Endothelial cell of umbilical vein (primary cell): ENCODE measurements at regions not wholly inside any gene's neighbourhood (a gene's known extent, or its start where the extent isn't known, plus 50 kb on each side); places are given as distances from the start of the nearest gene placed in this dataset.

Experiments
- BruUV-seq: library from RNA; stranded (reverse); fragments of 400-500 nt; replicated peaks from 2 replicates; lab custom pipeline; 2021; lab: Mats Ljungman, UMichigan
- CTCF ChIA-PET: fragments of 300-600, 350-600 bp; sonication (Branson Sonifier 250); formaldehyde crosslinking; loops from one replicate; lab custom pipeline; 2021; ENCODE audit warnings: antibody characterized with exemption, inconsistent platforms; lab: Charles Lee
- POLR2A ChIA-PET: fragments of 300-600, 350-600 bp; sonication (Branson Sonifier 250); formaldehyde crosslinking; loops from one replicate; lab custom pipeline; 2021; ENCODE audit warnings: antibody characterized with exemption, inconsistent platforms; lab: Charles Lee
- DNase-seq: peaks from one replicate; pipeline ENCODE4 v3.0.0-alpha.2; 2011; ENCODE audit warnings: low read depth, low spot score
- FAIRE-seq: peaks from 2 replicates; lab custom pipeline; 2011; peaks lifted over from hg19 to GRCh38; lab: Jason Lieb, UNC
- H2AFZ ChIP-seq: 2 replicates; pipeline ENCODE4 v1.6.0; 2012; ENCODE audit warnings: low read depth, low read length, control low read depth, inconsistent platforms
- H3K27ac ChIP-seq: 2 replicates; pipeline ENCODE4 v1.5.1; 2011; ENCODE audit warnings: low read depth, mild to moderate bottlenecking, control low read depth, low read length, moderate library complexity; ENCODE audit not compliant: insufficient read depth
- H3K27me3 ChIP-seq, 2 experiments: 2 replicates each; pipeline versions ENCODE4 v1.6.0 to v1.6.1; 2011; ENCODE audit warnings: low read length in 2 of 2, mixed read lengths in 1 of 2; ENCODE audit not compliant: control insufficient read depth in 2 of 2, insufficient read depth in 2 of 2
- H3K36me3 ChIP-seq, 2 experiments: 2 replicates in 1 of 2; 3 replicates in 1 of 2; pipeline ENCODE4 v1.5.1; 2011; ENCODE audit warnings: low read length in 2 of 2, mild to moderate bottlenecking in 1 of 2, moderate library complexity in 1 of 2; ENCODE audit not compliant: control insufficient read depth in 2 of 2, insufficient read depth in 2 of 2; ENCODE audit errors: extremely low read depth in 1 of 2
- H3K4me1 ChIP-seq: 3 replicates; pipeline ENCODE4 v1.5.1; 2011; ENCODE audit warnings: mild to moderate bottlenecking, low read length; ENCODE audit not compliant: control insufficient read depth, insufficient read depth; ENCODE audit errors: extremely low read depth
- H3K4me2 ChIP-seq: 2 replicates; pipeline ENCODE4 v1.6.1; 2011; ENCODE audit warnings: low read length, control low read depth, mixed read lengths; ENCODE audit not compliant: insufficient read depth
- H3K4me3 ChIP-seq, 3 experiments: fragments of 200-600 bp in 1 of 3; sonication (generic), shearing (Covaris generic) in 1 of 3; replicated peaks in 1 of 3; 2 replicates each; pipeline ENCODE4 v1.5.1; 2011 to 2016; ENCODE audit warnings: control low read depth in 3 of 3, low read length in 3 of 3, mild to moderate bottlenecking in 2 of 3, inconsistent platforms in 1 of 3, low read depth in 1 of 3, moderate library complexity in 1 of 3; ENCODE audit not compliant: insufficient read depth in 1 of 3
- H3K79me2 ChIP-seq: 2 replicates; pipeline ENCODE4 v1.6.0; 2012; ENCODE audit warnings: low read length, inconsistent platforms; ENCODE audit not compliant: control insufficient read depth, insufficient read depth
- H3K9ac ChIP-seq: replicated peaks from 2 replicates; pipeline ENCODE3; 2011; ENCODE audit warnings: low read length, control low read depth; ENCODE audit not compliant: insufficient read depth; ENCODE audit errors: extremely low read depth
- H3K9me1 ChIP-seq: replicated peaks from 3 replicates; pipeline ENCODE4 v1.6.0; 2011; ENCODE audit warnings: mild to moderate bottlenecking, low read length; ENCODE audit not compliant: control insufficient read depth, insufficient read depth; ENCODE audit errors: extremely low read depth
- H3K9me3 ChIP-seq: replicated peaks from 2 replicates; pipeline ENCODE4 v1.5.1; 2012; ENCODE audit warnings: low read length, inconsistent platforms; ENCODE audit not compliant: control insufficient read depth, insufficient read depth
- H4K20me1 ChIP-seq: replicated peaks from 2 replicates; pipeline ENCODE3; 2011; ENCODE audit warnings: mild to moderate bottlenecking, low read length; ENCODE audit not compliant: control insufficient read depth, insufficient read depth; ENCODE audit errors: extremely low read depth
- EZH2 ChIP-seq: IDR thresholded peaks from 2 replicates; pipeline ENCODE4 v1.6.1; 2012; ENCODE audit warnings: borderline replicate concordance, low read depth, mild to moderate bottlenecking, moderate library complexity, low read length, inconsistent platforms; ENCODE audit not compliant: severe bottlenecking
- FOS ChIP-seq: IDR thresholded peaks from 2 replicates; pipeline ENCODE4 v1.6.1; 2011; ENCODE audit warnings: mild to moderate bottlenecking, low read length, moderate library complexity, borderline replicate concordance; ENCODE audit not compliant: insufficient read depth
- GATA2 ChIP-seq: IDR thresholded peaks from 2 replicates; pipeline ENCODE4 v1.7.0; 2011; ENCODE audit warnings: low read depth, mild to moderate bottlenecking, moderate library complexity, mixed read lengths, low read length; ENCODE audit not compliant: insufficient read length, insufficient read depth
- JUN ChIP-seq: IDR thresholded peaks from 2 replicates; pipeline ENCODE4 v1.6.1; 2011; ENCODE audit warnings: borderline replicate concordance, low read depth; ENCODE audit not compliant: insufficient read length, insufficient read depth
- MYC ChIP-seq: IDR thresholded peaks from one replicate; pipeline ENCODE4 v1.6.1; 2011; ENCODE audit warnings: mild to moderate bottlenecking, low read depth, low read length
- POLR2A ChIP-seq: IDR thresholded peaks from 2 replicates; pipeline ENCODE4 v1.6.1; 2012; ENCODE audit warnings: low read depth, mild to moderate bottlenecking, control low read depth, low read length
- POLR2AphosphoS5 ChIP-seq: IDR thresholded peaks from 2 replicates; pipeline ENCODE4 v1.6.1; 2012; ENCODE audit warnings: low read depth, mild to moderate bottlenecking, control low read depth, low read length, moderate library complexity; ENCODE audit not compliant: insufficient read depth
- dilution Hi-C: fragments of 300-500 bp; cut with MboI; formaldehyde crosslinking; loops from one replicate; pipeline ENCODE4 v1.15.0; 2019; ENCODE audit warnings: low sequenced_read_pairs; ENCODE audit not compliant: extremely low pct_ligation_motif_present
- intact Hi-C: fragments of 100-400 bp; cut with micrococcal nuclease; formaldehyde crosslinking; loops from one replicate; pipeline ENCODE4 v1.10.0; 2022
- TF ChIP-seq, protein P1 (sequence below): IDR thresholded peaks from 2 replicates; pipeline ENCODE4 v1.6.1; 2011; ENCODE audit not compliant: insufficient read depth, insufficient read length
- TF ChIP-seq, protein P2 (sequence below), 2 donors: IDR thresholded peaks; 1 replicate in 1 of 2; 2 replicates in 1 of 2; pipeline ENCODE4 v1.5.1; 2011; ENCODE audit warnings: low read length in 2 of 2, mild to moderate bottlenecking in 2 of 2, moderate library complexity in 2 of 2, control low read depth in 1 of 2, inconsistent platforms in 1 of 2, low read depth in 1 of 2; ENCODE audit not compliant: insufficient read depth in 1 of 2; ENCODE audit errors: extremely low read depth in 1 of 2

DNA sequence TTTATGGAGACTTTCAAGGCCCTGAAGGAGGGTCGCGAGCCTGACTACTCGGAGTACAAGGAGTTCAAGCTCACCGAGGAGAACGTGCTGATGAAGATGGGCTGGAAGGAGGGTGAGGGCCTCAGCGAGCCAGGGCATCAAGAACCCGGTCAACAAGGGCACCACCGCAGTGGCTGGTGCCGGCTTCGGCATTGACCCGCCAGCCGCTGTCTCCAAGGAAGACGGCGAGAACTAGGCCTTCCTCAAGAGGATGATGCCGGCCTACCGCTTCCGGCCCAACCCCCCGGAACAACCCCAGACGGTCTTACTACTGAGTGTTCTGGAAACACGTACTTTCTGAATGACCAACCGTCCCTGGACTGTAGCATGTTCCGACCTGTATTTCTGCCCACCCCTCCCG is 169.2 kb downstream of the HINT1 start:
- DNase-seq (no peak), FAIRE-seq (no peak)
- Histone ChIP-seq H3K79me2 (no peaks in the 10 kb centered on the region), H2AFZ (no peak overlapping the region), H3K27me3 (peaks cover 0 to 2% of the 10 kb centered on the region in 2 experiments), H3K4me3 (no peak overlapping the region), H3K27ac (no peak overlapping the region), H3K4me2 (no peak overlapping the region), H3K4me1 (no peaks in the 10 kb centered on the region), H3K9me3 (no peaks in the 10 kb centered on the region), H3K36me3 (no peaks in the 10 kb centered on the region), H4K20me1 (no peaks in the 10 kb centered on the region), H3K9me1 (no peaks in the 10 kb centered on the region), H3K9ac (no peak overlapping the region)
- ChIA-PET CTCF (no interaction called here), POLR2A (no interaction called here)
- no TSS peak for BruUV-seq
- TF ChIP-seq POLR2AphosphoS5 = no peak
- TF ChIP-seq MYC = no peak
- no peak for TF ChIP-seq FOS
- TF ChIP-seq GATA2 = no peak
- TF ChIP-seq EZH2 = no peak
- TF ChIP-seq POLR2A = no peak
- dilution Hi-C loops (no loop called here), intact Hi-C loops (loop anchor here (5.0 kb wide), 1 partner anchor 1679 kb away; no protein-coding TSS in a partner anchor)

DNA sequence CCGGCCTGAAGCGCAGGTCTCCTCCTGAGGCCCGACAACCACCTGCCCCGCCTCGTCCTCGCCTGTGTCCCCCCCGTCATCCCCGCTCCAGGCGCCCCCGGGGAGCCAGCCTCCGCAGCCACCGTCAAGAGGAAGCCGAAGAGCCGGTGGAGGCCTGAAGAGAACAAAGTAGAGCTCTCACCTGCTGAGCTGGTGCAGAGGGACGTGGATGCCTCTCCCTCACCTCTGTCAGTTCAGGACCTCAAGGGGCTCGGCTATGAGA is 169.9 kb downstream of the HINT1 start:
- Histone ChIP-seq H3K9me1 (no peaks in the 10 kb centered on the region), H3K27me3 (peaks cover 0 to 2% of the 10 kb centered on the region in 2 experiments), H3K4me1 (no peaks in the 10 kb centered on the region), H3K9ac (no peak overlapping the region), H3K36me3 (no peaks in the 10 kb centered on the region), H3K79me2 (no peaks in the 10 kb centered on the region), H3K4me2 (no peak overlapping the region), H3K4me3 (no peak overlapping the region), H3K27ac (no peak overlapping the region), H2AFZ (no peak overlapping the region), H3K9me3 (no peaks in the 10 kb centered on the region), H4K20me1 (no peaks in the 10 kb centered on the region)
- ChIA-PET POLR2A (no interaction called here), CTCF (no interaction called here)
- DNase-seq (no peak), FAIRE-seq (no peak)
- intact Hi-C loops (loop anchor here (5.0 kb wide), 1 partner anchor 1678 kb away; no protein-coding TSS in a partner anchor), dilution Hi-C loops (no loop called here)
- BruUV-seq = no TSS peak
- TF ChIP-seq EZH2 = no peak
- no peak for TF ChIP-seq GATA2
- TF ChIP-seq POLR2A = no peak
- TF ChIP-seq MYC = no peak
- TF ChIP-seq, protein P1, sequence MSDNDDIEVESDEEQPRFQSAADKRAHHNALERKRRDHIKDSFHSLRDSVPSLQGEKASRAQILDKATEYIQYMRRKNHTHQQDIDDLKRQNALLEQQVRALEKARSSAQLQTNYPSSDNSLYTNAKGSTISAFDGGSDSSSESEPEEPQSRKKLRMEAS = no peak
- TF ChIP-seq, protein P2, sequence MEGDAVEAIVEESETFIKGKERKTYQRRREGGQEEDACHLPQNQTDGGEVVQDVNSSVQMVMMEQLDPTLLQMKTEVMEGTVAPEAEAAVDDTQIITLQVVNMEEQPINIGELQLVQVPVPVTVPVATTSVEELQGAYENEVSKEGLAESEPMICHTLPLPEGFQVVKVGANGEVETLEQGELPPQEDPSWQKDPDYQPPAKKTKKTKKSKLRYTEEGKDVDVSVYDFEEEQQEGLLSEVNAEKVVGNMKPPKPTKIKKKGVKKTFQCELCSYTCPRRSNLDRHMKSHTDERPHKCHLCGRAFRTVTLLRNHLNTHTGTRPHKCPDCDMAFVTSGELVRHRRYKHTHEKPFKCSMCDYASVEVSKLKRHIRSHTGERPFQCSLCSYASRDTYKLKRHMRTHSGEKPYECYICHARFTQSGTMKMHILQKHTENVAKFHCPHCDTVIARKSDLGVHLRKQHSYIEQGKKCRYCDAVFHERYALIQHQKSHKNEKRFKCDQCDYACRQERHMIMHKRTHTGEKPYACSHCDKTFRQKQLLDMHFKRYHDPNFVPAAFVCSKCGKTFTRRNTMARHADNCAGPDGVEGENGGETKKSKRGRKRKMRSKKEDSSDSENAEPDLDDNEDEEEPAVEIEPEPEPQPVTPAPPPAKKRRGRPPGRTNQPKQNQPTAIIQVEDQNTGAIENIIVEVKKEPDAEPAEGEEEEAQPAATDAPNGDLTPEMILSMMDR (IDR thresholded peaks at IDR 0.05; ENCODE audit: extremely low read depth in 1 of 2, insufficient read depth in 1 of 2, low read depth in 1 of 2, low read length in 2 of 2) = no peak
- no peak for TF ChIP-seq FOS
- no peak for TF ChIP-seq JUN
- no peak for TF ChIP-seq POLR2AphosphoS5
